ENCODE measurements at regions not wholly inside any gene's neighbourhood (a gene's known extent, or its start where the extent isn't known, plus 50 kb on each side); places are given as distances from the start of the nearest gene placed in this dataset.

- no peak for DNase-seq (ENCODE audit: extremely low read depth, low read depth)
- no peak overlapping the region for H3K4me3 ChIP-seq (replicated peaks; ENCODE audit: low read depth, low read length)
- no peak for TF ChIP-seq CTCF (IDR thresholded peaks at IDR 0.05; ENCODE audit: low read depth, low read length, missing control alignments)
Observed at GRCh38 chr7:96424411-96424810, 102.5 kb upstream of the SLC25A13 start.

DNA sequence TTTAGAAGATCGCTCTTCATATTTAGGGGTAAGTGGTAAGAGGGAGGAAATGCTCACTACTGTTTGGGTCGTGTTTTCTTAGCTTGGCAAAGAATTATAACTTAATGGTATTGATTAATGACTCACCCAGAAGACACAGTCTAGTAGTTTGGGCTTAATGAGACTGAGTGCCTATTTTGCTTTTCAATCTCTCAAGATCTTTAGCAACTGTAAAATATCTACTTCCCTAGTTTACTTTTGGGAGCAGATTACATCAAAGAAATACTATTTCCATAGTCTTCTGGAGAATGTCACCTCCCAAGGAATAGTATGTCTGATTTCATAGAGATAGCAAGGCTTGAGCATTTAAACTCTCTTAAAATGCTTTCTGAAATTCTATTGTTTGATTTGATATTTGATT lies 100.5 kb upstream of the SLC25A13 start:
- no peak for DNase-seq (ENCODE audit: extremely low read depth, low read depth)
- TF ChIP-seq CTCF (IDR thresholded peaks at IDR 0.05; ENCODE audit: low read depth, low read length, missing control alignments): no peak
- no peak overlapping the region for H3K4me3 ChIP-seq (replicated peaks; ENCODE audit: low read depth, low read length)

DNA sequence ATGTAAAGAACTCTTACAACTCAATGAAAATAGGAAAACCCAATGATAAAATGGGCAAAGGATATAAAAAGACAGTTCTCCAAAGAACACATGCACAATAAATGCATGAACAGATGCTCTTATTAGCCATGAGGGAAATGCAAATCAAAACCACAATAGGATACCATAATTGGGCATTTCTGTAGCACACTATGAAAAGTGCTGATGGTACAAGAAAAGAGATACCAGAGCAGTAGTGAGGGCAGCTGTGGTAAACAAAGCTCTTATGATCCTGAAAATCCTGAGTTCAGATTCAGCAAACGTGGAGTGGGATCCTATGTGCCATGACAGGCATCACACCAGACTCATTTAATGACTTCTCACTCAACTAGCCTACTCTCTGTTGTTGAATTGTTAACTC lies 96.7 kb upstream of the SLC25A13 start:
- no peak overlapping the region for H3K4me3 ChIP-seq (replicated peaks; ENCODE audit: low read depth, low read length)
- no peak for TF ChIP-seq CTCF (IDR thresholded peaks at IDR 0.05; ENCODE audit: low read depth, low read length, missing control alignments)
- DNase-seq (ENCODE audit: extremely low read depth, low read depth): no peak

DNA sequence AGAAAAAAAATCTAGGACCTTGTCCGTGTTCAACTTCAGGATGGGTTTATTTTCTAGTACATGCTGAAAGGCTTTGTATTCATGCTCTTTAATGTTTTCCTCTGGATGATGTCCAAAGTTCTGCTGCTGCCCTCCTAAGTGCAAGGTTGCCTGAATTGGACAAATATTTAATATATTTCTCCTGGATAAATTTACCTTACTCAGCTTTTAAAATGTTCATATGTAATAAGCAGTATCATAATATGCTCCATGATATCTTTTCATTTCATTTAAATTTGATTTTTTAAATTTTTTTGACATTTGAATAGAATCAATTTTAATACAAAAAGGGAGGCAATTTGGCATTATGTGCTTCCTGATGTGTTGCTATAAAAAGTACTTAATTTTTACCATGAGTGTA lies 95.9 kb upstream of the SLC25A13 start:
- DNase-seq (ENCODE audit: extremely low read depth, low read depth): no peak
- no peak for TF ChIP-seq CTCF (IDR thresholded peaks at IDR 0.05; ENCODE audit: low read depth, low read length, missing control alignments)
- H3K4me3 ChIP-seq (replicated peaks; ENCODE audit: low read depth, low read length): no peak overlapping the region

GRCh38 chr7:96416599-96416998 lies 94.7 kb upstream of the SLC25A13 start:
- H3K4me3 ChIP-seq (replicated peaks; ENCODE audit: low read depth, low read length): no peak overlapping the region
- DNase-seq (ENCODE audit: extremely low read depth, low read depth): no peak
- no peak for TF ChIP-seq CTCF (IDR thresholded peaks at IDR 0.05; ENCODE audit: low read depth, low read length, missing control alignments)

GRCh38 chr7:96416116-96416515 lies 94.2 kb upstream of the SLC25A13 start:
- no peak for TF ChIP-seq CTCF (IDR thresholded peaks at IDR 0.05; ENCODE audit: low read depth, low read length, missing control alignments)
- no peak for DNase-seq (ENCODE audit: extremely low read depth, low read depth)
- no peak overlapping the region for H3K4me3 ChIP-seq (replicated peaks; ENCODE audit: low read depth, low read length)

GRCh38 chr7:96415293-96415940 lies 93.5 kb upstream of the SLC25A13 start:
- no peak for TF ChIP-seq CTCF (IDR thresholded peaks at IDR 0.05; ENCODE audit: low read depth, low read length, missing control alignments)
- DNase-seq (ENCODE audit: extremely low read depth, low read depth): no peak
- H3K4me3 ChIP-seq (replicated peaks; ENCODE audit: low read depth, low read length): no peak overlapping the region

All from HFF-Myc (cell line).